H1 (cell line): ENCODE measurements at regions not wholly inside any gene's neighbourhood (a gene's known extent, or its start where the extent isn't known, plus 50 kb on each side); places are given as distances from the start of the nearest gene placed in this dataset.

Source experiments
- CTCF ChIA-PET: fragments of 300-600 bp; sonication (Branson Sonifier 250); formaldehyde crosslinking; loops from one replicate; lab custom pipeline; 2021; ENCODE audit not compliant: partially characterized antibody; lab: Charles Lee
- POLR2A ChIA-PET: fragments of 300-600 bp; sonication (Branson Sonifier 250); formaldehyde crosslinking; loops from one replicate; lab custom pipeline; 2021; ENCODE audit warnings: inconsistent platforms; ENCODE audit not compliant: partially characterized antibody; lab: Charles Lee
- DNase-seq, 2 experiments: peaks; one replicate each; pipeline versions ENCODE4 v3.0.0 to v3.0.0-alpha.2; 2010 to 2022; ENCODE audit warnings: low spot score in 2 of 2, low read depth in 1 of 2, mixed read lengths in 1 of 2
- FAIRE-seq: peaks from 2 replicates; lab custom pipeline; 2011; peaks lifted over from hg19 to GRCh38; lab: Jason Lieb, UNC
- H2AFZ ChIP-seq: 2 replicates; pipeline ENCODE4 v1.8.1; 2012; ENCODE audit warnings: low read length, inconsistent platforms
- H2AK5ac ChIP-seq: 2 replicates; pipeline ENCODE4 v1.6.1; 2013; ENCODE audit warnings: low read depth, low read length
- H2BK120ac ChIP-seq: replicated peaks from 2 replicates; pipeline ENCODE3; 2013; ENCODE audit warnings: low read depth, low read length, inconsistent platforms
- H2BK12ac ChIP-seq: 2 replicates; pipeline ENCODE4 v1.6.1; 2013; ENCODE audit warnings: low read depth, low read length
- H2BK15ac ChIP-seq: 2 replicates; pipeline ENCODE4 v1.6.1; 2013; ENCODE audit warnings: low read length
- H2BK20ac ChIP-seq: 2 replicates; pipeline ENCODE4 v1.6.1; 2013; ENCODE audit warnings: low read length
- H2BK5ac ChIP-seq: 2 replicates; pipeline ENCODE4 v1.6.1; 2013; ENCODE audit warnings: low read depth, low read length
- H3K14ac ChIP-seq: 2 replicates; pipeline ENCODE4 v1.6.1; 2013; ENCODE audit warnings: inconsistent platforms; ENCODE audit not compliant: insufficient read length
- H3K18ac ChIP-seq: 2 replicates; pipeline ENCODE4 v1.6.1; 2013; ENCODE audit warnings: low read length; ENCODE audit errors: extremely low read depth
- H3K23ac ChIP-seq: 2 replicates; pipeline ENCODE4 v1.6.1; 2013; ENCODE audit warnings: inconsistent platforms; ENCODE audit not compliant: insufficient read length
- H3K23me2 ChIP-seq: 2 replicates; pipeline ENCODE4 v1.6.1; 2013; ENCODE audit warnings: low read depth, low read length
- H3K27ac ChIP-seq: 2 replicates; pipeline ENCODE4 v1.6.1; 2011; ENCODE audit warnings: low read depth, low read length, inconsistent platforms
- H3K27me3 ChIP-seq, 4 experiments: replicated peaks in 1 of 4; 1 replicate in 1 of 4; 2 replicates in 3 of 4; pipeline versions ENCODE4 v1.6.1 to v1.8.1; 2011 to 2013; ENCODE audit warnings: low read length in 3 of 4, mild to moderate bottlenecking in 3 of 4, inconsistent platforms in 2 of 4, mixed read lengths in 2 of 4, moderate library complexity in 1 of 4; ENCODE audit not compliant: control insufficient read depth in 3 of 4, insufficient read depth in 3 of 4; ENCODE audit errors: extremely low read depth in 1 of 4
- H3K36me3 ChIP-seq, 4 experiments: 2 replicates each; pipeline versions ENCODE4 v1.6.1 to v1.8.1; 2011 to 2013; ENCODE audit warnings: mild to moderate bottlenecking in 4 of 4, low read length in 3 of 4, moderate library complexity in 2 of 4, control low read depth in 1 of 4, inconsistent platforms in 1 of 4; ENCODE audit not compliant: insufficient read depth in 4 of 4, control insufficient read depth in 2 of 4
- H3K4ac ChIP-seq: replicated peaks from 2 replicates; pipeline ENCODE3; 2013; ENCODE audit warnings: low read length, low read depth, mixed read lengths, inconsistent platforms; ENCODE audit not compliant: insufficient read length
- H3K4me1 ChIP-seq, 4 experiments: replicated peaks in 1 of 4; 1 replicate in 1 of 4; 2 replicates in 3 of 4; pipeline versions ENCODE4 v1.6.1 to v1.8.1; 2011 to 2013; ENCODE audit warnings: low read length in 3 of 4, inconsistent platforms in 2 of 4, mixed read lengths in 1 of 4; ENCODE audit not compliant: insufficient read depth in 4 of 4, control insufficient read depth in 3 of 4
- H3K4me2 ChIP-seq, 2 experiments: 2 replicates each; pipeline versions ENCODE4 v1.6.1 to v1.8.1; 2011 to 2013; ENCODE audit warnings: low read depth in 2 of 2, low read length in 2 of 2, control low read depth in 1 of 2, inconsistent platforms in 1 of 2, mild to moderate bottlenecking in 1 of 2; ENCODE audit not compliant: insufficient read depth in 1 of 2
- H3K4me3 ChIP-seq, 4 experiments: fragments of 200-600, 300-600 bp in 1 of 4; sonication (generic), shearing (Covaris generic), sonication (Bioruptor Twin) in 1 of 4; 2 replicates each; pipeline versions ENCODE4 v1.5.1 to v1.8.1; 2011 to 2016; ENCODE audit warnings: low read length in 4 of 4, low read depth in 3 of 4, control low read depth in 2 of 4, inconsistent platforms in 2 of 4, mild to moderate bottlenecking in 2 of 4, mixed read lengths in 1 of 4, moderate library complexity in 1 of 4; ENCODE audit not compliant: insufficient read depth in 2 of 4; ENCODE audit errors: extremely low read depth in 1 of 4
- H3K56ac ChIP-seq: replicated peaks from 2 replicates; pipeline ENCODE3; 2013; ENCODE audit warnings: low read depth, mild to moderate bottlenecking, mixed read lengths, low read length, inconsistent platforms; ENCODE audit not compliant: insufficient read length
- H3K79me1 ChIP-seq: 2 replicates; pipeline ENCODE4 v1.6.1; 2013; ENCODE audit warnings: low read depth, low read length, control low read depth
- H3K79me2 ChIP-seq, 2 experiments: 2 replicates each; pipeline versions ENCODE4 v1.6.1 to v1.8.1; 2012 to 2013; ENCODE audit warnings: low read length in 2 of 2, mild to moderate bottlenecking in 2 of 2, inconsistent platforms in 1 of 2; ENCODE audit not compliant: insufficient read depth in 2 of 2, control insufficient read depth in 1 of 2
- H3K9ac ChIP-seq, 4 experiments: replicated peaks in 1 of 4; 1 replicate in 1 of 4; 2 replicates in 3 of 4; pipeline versions ENCODE4 v1.6.1 to v1.8.1; 2011 to 2013; ENCODE audit warnings: low read depth in 3 of 4, low read length in 3 of 4, control low read depth in 2 of 4, mild to moderate bottlenecking in 2 of 4, moderate library complexity in 2 of 4, inconsistent platforms in 1 of 4; ENCODE audit errors: extremely low read depth in 1 of 4
- H3K9me3 ChIP-seq, 2 experiments: 2 replicates each; pipeline versions ENCODE4 v1.6.1 to v1.8.1; 2012 to 2013; ENCODE audit warnings: mild to moderate bottlenecking in 2 of 2, moderate library complexity in 2 of 2, control low read depth in 1 of 2, inconsistent platforms in 1 of 2, low read depth in 1 of 2, low read length in 1 of 2, mixed read lengths in 1 of 2; ENCODE audit not compliant: insufficient read depth in 2 of 2
- H4K20me1 ChIP-seq, 2 experiments: replicated peaks in 1 of 2; 2 replicates each; pipeline versions ENCODE3 to v1.8.1; 2011 to 2013; ENCODE audit warnings: inconsistent platforms in 2 of 2, low read length in 2 of 2, mild to moderate bottlenecking in 1 of 2; ENCODE audit not compliant: insufficient read depth in 2 of 2, control insufficient read depth in 1 of 2
- H4K5ac ChIP-seq: 2 replicates; pipeline ENCODE4 v1.6.1; 2013; ENCODE audit warnings: low read length, low read depth, mixed read lengths, inconsistent platforms; ENCODE audit not compliant: insufficient read length
- H4K8ac ChIP-seq: 2 replicates; pipeline ENCODE4 v1.8.0; 2013; ENCODE audit warnings: mild to moderate bottlenecking, moderate library complexity, low read length, inconsistent platforms; ENCODE audit not compliant: insufficient read depth; ENCODE audit errors: extremely low read depth
- H4K91ac ChIP-seq: replicated peaks from 2 replicates; pipeline ENCODE3; 2013; ENCODE audit warnings: low read length, mixed read lengths, inconsistent platforms; ENCODE audit not compliant: insufficient read length
- CREB1 ChIP-seq: IDR thresholded peaks from 2 replicates; pipeline ENCODE4 v1.6.1; 2012; ENCODE audit warnings: inconsistent platforms
- CTBP2 ChIP-seq: IDR thresholded peaks from 2 replicates; pipeline ENCODE4 v1.7.0; 2011; ENCODE audit warnings: borderline replicate concordance, mild to moderate bottlenecking, moderate library complexity, mixed read lengths, low read length; ENCODE audit not compliant: insufficient read depth, insufficient read length
- KDM4A ChIP-seq: IDR thresholded peaks from one replicate; pipeline ENCODE4 v1.7.1; 2012; ENCODE audit warnings: low read depth, mild to moderate bottlenecking, moderate library complexity, low read length, inconsistent platforms; ENCODE audit not compliant: severe bottlenecking
- KDM5A ChIP-seq: fragments of 200-600 bp; IDR thresholded peaks from 2 replicates; pipeline ENCODE4 v1.7.1; 2012; ENCODE audit warnings: mild to moderate bottlenecking, low read length, inconsistent platforms, mixed read lengths
- MAFK ChIP-seq: IDR thresholded peaks from 2 replicates; pipeline ENCODE4 v1.6.1; 2012; ENCODE audit warnings: low read depth, mild to moderate bottlenecking, improper control_type of control experiment, low read length
- POU5F1 ChIP-seq: IDR thresholded peaks from 2 replicates; pipeline ENCODE4 v1.6.1; 2011; ENCODE audit warnings: low read depth, mild to moderate bottlenecking, low read length, moderate library complexity
- RFX5 ChIP-seq: IDR thresholded peaks from 2 replicates; pipeline ENCODE4 v1.6.1; 2011; ENCODE audit warnings: low read depth, low read length, improper control_type of control experiment, borderline replicate concordance
- TAF7 ChIP-seq: optimal IDR thresholded peaks from 2 replicates; pipeline ENCODE3; 2011; ENCODE audit warnings: low read depth, mild to moderate bottlenecking, inconsistent platforms, low read length, moderate library complexity, borderline replicate concordance
- TEAD4 ChIP-seq: IDR thresholded peaks from 2 replicates; pipeline ENCODE4 v1.6.1; 2012; ENCODE audit warnings: low read depth, low read length, inconsistent platforms, mixed read lengths
- ZNF274 ChIP-seq: IDR thresholded peaks from 2 replicates; pipeline ENCODE4 v1.7.0; 2012; ENCODE audit warnings: low read length, borderline replicate concordance; ENCODE audit errors: extremely low read depth
- WGBS, 2 experiments: shearing (Covaris generic) in 1 of 2; methylation state at CpG; one replicate each; pipeline versions ENCODE4 v1.1.6 to v1.1.7; 2013 to 2015; ENCODE audit warnings: low lambda C conversion rate in 2 of 2, mixed read lengths in 2 of 2, inconsistent platforms in 1 of 2, low coverage in 1 of 2, missing lambda C conversion rate in 1 of 2; ENCODE audit not compliant: insufficient replicate concordance in 2 of 2, insufficient coverage in 1 of 2, insufficient read length in 1 of 2; ENCODE audit errors: extremely low coverage in 1 of 2, missing lambda C conversion rate in 1 of 2; 5-methylcytosine and 5-hydroxymethylcytosine counted together

GRCh38 chr4:18976884-18977283 lies 955.3 kb upstream of the LCORL start:
- no peaks in the 10 kb centered on the region for H3K9me3 ChIP-seq
- no peak overlapping the region for H3K4me3 ChIP-seq
- H3K4me1 ChIP-seq, result no peaks in the 10 kb centered on the region
- DNase-seq (no peak), FAIRE-seq (no peak)
- no peak overlapping the region for H2BK120ac ChIP-seq
- no peak overlapping the region for H3K56ac ChIP-seq
- H4K20me1 ChIP-seq, result no peaks in the 10 kb centered on the region
- H3K4me2 ChIP-seq, result no peak overlapping the region
- H3K23me2 ChIP-seq, result no peaks in the 10 kb centered on the region
- H3K27ac ChIP-seq, result no peak overlapping the region
- H3K36me3 ChIP-seq, result no peaks in the 10 kb centered on the region
- no peak overlapping the region for H2BK5ac ChIP-seq
- no peaks in the 10 kb centered on the region for H3K79me2 ChIP-seq
- H2AK5ac ChIP-seq, result no peak overlapping the region
- no peaks in the 10 kb centered on the region for H3K27me3 ChIP-seq
- no peak overlapping the region for H4K5ac ChIP-seq
- no peak overlapping the region for H2BK15ac ChIP-seq
- no peak overlapping the region for H3K14ac ChIP-seq
- no peak overlapping the region for H2AFZ ChIP-seq
- H3K23ac ChIP-seq, result no peak overlapping the region
- no peak overlapping the region for H3K9ac ChIP-seq
- no peak overlapping the region for H2BK12ac ChIP-seq
- CTCF ChIA-PET, result interaction anchor here (1.1 kb wide), 1 partner anchor 40 kb away, joined by 3 read pairs; no protein-coding TSS in a partner anchor
- WGBS, 2 experiments, result 94% methylated on average over 3 of the region's 3 CpGs; no CpG with 5 or more reads in 1 of the 2 experiments
- POLR2A ChIA-PET, result no interaction called here
- no peak overlapping the region for H2BK20ac ChIP-seq
- no peak overlapping the region for H4K8ac ChIP-seq
- H3K18ac ChIP-seq, result no peak overlapping the region
- H3K79me1 ChIP-seq, result no peaks in the 10 kb centered on the region
- no peak overlapping the region for H4K91ac ChIP-seq
- no peak overlapping the region for H3K4ac ChIP-seq
- no peak for TF ChIP-seq TAF7
- no peak for TF ChIP-seq KDM5A
- TF ChIP-seq CREB1, result no peak
- TF ChIP-seq ZNF274, result no peak
- no peak for TF ChIP-seq KDM4A
- TF ChIP-seq RFX5, result no peak
- no peak for TF ChIP-seq MAFK
- TF ChIP-seq POU5F1, result no peak
- no peak for TF ChIP-seq CTBP2
- TF ChIP-seq TEAD4, result no peak
